ENCODE measurements at regions not wholly inside any gene's neighbourhood (a gene's known extent, or its start where the extent isn't known, plus 50 kb on each side); places are given as distances from the start of the nearest gene placed in this dataset.

DNA sequence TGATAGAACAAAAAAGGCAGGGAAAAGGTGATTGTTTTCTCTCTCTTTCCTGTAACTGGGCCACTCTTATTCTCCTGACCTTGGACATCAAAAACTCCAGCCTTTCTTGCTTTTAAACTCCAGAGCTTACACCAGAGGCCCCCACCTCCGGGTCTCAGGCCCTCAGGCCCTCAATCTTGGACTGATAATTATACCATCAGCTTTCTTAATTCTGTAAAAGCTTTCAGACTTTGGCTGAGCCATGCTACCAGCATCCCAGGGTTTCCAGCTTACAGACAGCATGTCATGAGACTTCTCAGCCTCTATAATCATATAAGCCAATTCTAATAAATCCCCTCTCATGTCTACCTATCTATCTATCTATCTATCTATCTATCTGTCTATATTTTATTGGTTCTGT is 137.7 kb downstream of the SNX18 start:
- no peak for TF ChIP-seq CTCF (conservative IDR thresholded peaks at IDR 0.05)
- no peak for TF ChIP-seq ZFX (IDR thresholded peaks at IDR 0.05)
